T-helper 9 cell (primary cell): ENCODE measurements at regions not wholly inside any gene's neighbourhood (a gene's known extent, or its start where the extent isn't known, plus 50 kb on each side); places are given as distances from the start of the nearest gene placed in this dataset.
"Not testable (repeated sequence)": the region's sequence is repeated elsewhere in the genome, so short reads cannot be mapped to it uniquely, and the experiment has no call there.

Experiments used
- DNase-seq: peaks from one replicate; pipeline ENCODE4 v3.0.0-alpha.2; 2020

- DNase-seq, result no peak
Measured at GRCh38 chr2:240255811-240256703, 115.6 kb upstream of the OTOS start.

- DNase-seq, result no peak
Measured at GRCh38 chr2:240256704-240257637, 116.5 kb upstream of the OTOS start.

GRCh38 chr2:240257940-240258580, 117.6 kb upstream of the OTOS start:
- no peak for DNase-seq

GRCh38 chr2:240258685-240259084, 118.2 kb upstream of the OTOS start:
- no peak for DNase-seq

- DNase-seq, result no peak
Measured at GRCh38 chr2:240259201-240259923, 118.9 kb upstream of the OTOS start.

- DNase-seq, result no peak
Measured at GRCh38 chr2:240259924-240260529, 119.6 kb upstream of the OTOS start.

GRCh38 chr2:240260664-240261063, 120.2 kb upstream of the OTOS start:
- no peak for DNase-seq

- DNase-seq, result not testable (repeated sequence)
Measured at GRCh38 chr2:240262578-240262977, 122.1 kb upstream of the OTOS start.

GRCh38 chr2:240269380-240269779, 128.9 kb upstream of the OTOS start:
- DNase-seq, result no peak

- no peak for DNase-seq
Measured at GRCh38 chr2:240269886-240270285, 129.4 kb upstream of the OTOS start.

GRCh38 chr2:240271716-240272341, 131.4 kb upstream of the OTOS start:
- no peak for DNase-seq

GRCh38 chr2:240275386-240275785, 134.9 kb upstream of the OTOS start:
- no peak for DNase-seq

GRCh38 chr2:240277073-240277806, 136.8 kb upstream of the OTOS start:
- DNase-seq, result no peak

GRCh38 chr2:240277807-240278522, 137.5 kb upstream of the OTOS start:
- DNase-seq, result no peak

GRCh38 chr2:240278661-240279060, 138.2 kb upstream of the OTOS start:
- DNase-seq, result no peak

GRCh38 chr2:240280621-240281020, 140.2 kb upstream of the OTOS start:
- no peak for DNase-seq

GRCh38 chr2:240284503-240285259, 144.2 kb upstream of the OTOS start:
- no peak for DNase-seq

- DNase-seq, result no peak
Measured at GRCh38 chr2:240285725-240286124, 145.3 kb upstream of the OTOS start.

- no peak for DNase-seq
Measured at GRCh38 chr2:240286596-240286995, 146.1 kb upstream of the OTOS start.
